ENCODE measurements at regions not wholly inside any gene's neighbourhood (a gene's known extent, or its start where the extent isn't known, plus 50 kb on each side); places are given as distances from the start of the nearest gene placed in this dataset.
"Not testable (repeated sequence)": the region's sequence is repeated elsewhere in the genome, so short reads cannot be mapped to it uniquely, and the experiment has no call there.

DNA sequence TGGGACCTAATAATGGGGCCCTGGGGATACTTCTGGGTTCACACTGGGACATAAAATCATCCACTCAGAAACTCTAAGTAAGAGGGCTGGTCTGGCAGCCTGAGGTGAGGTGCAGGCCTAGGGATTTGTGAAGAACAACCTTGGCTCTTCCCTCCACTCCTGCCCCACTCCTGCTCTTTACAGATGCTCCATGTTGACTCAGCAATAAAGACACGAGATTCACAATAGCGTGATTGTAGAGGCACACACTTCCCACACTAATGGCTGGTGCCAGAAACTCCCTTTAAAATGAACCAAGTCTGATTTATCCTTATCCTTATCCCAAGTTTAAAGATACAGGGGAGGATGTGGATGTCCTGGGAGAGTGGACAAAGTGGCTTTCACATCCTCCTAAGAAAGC is 228.2 kb downstream of the ACTR3 start:
- in situ Hi-C loops (cut with HindIII; ENCODE audit: low pct_unique_long_range_greater_than_20kb, low sequenced_read_pairs) = no loop called here
- no peak for DNase-seq (ENCODE audit: low read depth, low spot score)

DNA sequence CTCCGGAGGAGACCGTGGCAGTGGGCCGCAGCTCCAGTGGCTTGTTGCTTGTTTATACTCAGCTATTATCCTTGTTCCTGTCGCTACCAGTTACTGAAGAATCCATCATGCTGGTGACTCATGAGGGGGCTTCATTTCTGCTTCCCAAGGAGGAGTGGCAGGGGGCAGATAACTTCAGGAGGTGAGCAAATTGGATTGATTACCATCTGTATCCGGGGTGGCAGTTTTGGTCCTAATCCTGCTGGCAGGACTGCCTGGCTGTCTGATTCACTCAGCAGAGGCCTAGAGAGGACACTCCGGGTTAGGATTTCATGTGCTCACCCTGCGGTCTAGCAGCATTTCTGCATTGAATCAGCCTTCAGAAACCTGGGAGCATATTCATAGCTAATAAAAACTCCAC is 230.0 kb downstream of the ACTR3 start:
- in situ Hi-C loops (cut with HindIII; ENCODE audit: low pct_unique_long_range_greater_than_20kb, low sequenced_read_pairs) = no loop called here
- no peak for DNase-seq (ENCODE audit: low read depth, low spot score)

DNA sequence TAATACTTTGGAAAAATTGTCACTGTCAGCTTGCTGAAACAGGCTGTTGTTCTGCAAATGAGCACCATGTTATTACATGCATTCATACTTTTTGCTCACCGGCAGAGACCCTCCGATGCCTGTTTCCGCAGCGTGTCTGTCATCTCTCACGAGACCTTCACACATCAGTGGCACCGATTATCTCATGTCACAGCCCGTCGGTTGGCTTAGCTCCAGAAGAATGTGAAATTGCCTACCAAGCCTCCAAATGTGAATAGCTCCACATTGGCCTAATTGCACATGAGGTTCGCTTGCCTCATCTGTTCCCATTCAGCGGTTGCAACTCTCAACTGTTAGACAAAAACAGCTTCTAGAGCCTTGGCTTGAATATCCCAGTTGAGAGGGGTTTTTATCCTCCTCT is 233.0 kb downstream of the ACTR3 start:
- in situ Hi-C loops (cut with HindIII; ENCODE audit: low pct_unique_long_range_greater_than_20kb, low sequenced_read_pairs) = no loop called here
- no peak for DNase-seq (ENCODE audit: low read depth, low spot score)

DNA sequence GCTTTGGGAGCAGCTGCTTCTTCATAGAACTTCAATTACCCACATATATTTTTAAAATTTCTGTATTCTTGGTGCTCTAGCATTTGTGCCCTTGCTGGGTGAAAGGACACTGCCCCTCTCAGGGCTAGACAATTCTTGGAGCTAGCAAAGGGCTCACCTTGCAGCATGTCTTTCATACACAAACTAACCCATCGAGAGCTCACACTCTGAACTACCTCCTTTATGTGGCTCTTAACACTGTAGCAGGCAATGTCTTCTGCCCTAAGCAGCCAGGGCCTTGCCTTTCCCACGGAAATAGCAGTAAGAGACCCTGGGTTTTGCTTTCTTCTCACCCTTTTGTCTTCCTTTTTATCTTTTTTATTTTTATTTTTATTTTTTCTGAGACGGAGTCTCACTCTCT is 234.0 kb downstream of the ACTR3 start:
- DNase-seq (ENCODE audit: low read depth, low spot score) = no peak
- in situ Hi-C loops (cut with HindIII; ENCODE audit: low pct_unique_long_range_greater_than_20kb, low sequenced_read_pairs) = no loop called here

- in situ Hi-C loops (cut with HindIII; ENCODE audit: low pct_unique_long_range_greater_than_20kb, low sequenced_read_pairs) = no loop called here
- no peak for DNase-seq (ENCODE audit: low read depth, low spot score)
Observed at GRCh38 chr2:114127372-114127771, 237.5 kb downstream of the ACTR3 start.

GRCh38 chr2:114128263-114128662 is 238.4 kb downstream of the ACTR3 start:
- DNase-seq (ENCODE audit: low read depth, low spot score) = no peak
- in situ Hi-C loops (cut with HindIII; ENCODE audit: low pct_unique_long_range_greater_than_20kb, low sequenced_read_pairs) = no loop called here

DNA sequence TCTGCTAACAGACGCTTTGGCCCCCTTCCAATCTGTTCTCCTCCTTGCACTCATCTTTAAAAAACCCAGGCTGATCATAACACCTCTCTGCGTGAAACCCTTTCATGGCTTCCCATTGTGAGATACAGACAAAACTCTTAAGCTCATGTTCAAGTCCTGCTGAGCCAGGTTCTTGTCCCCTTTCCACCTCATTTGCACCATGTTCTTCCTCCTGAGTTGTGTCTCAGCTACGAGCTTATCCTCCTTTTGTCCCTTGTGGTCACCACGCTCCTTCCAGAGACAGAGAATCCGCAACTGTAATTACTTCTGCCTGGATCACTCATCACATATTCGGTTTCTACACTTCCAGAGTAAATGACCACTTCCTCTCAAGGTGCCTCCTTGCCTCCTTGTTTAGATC is 238.8 kb downstream of the ACTR3 start:
- in situ Hi-C loops (cut with HindIII; ENCODE audit: low pct_unique_long_range_greater_than_20kb, low sequenced_read_pairs) = no loop called here
- no peak for DNase-seq (ENCODE audit: low read depth, low spot score)

GRCh38 chr2:114132050-114132449 is 242.2 kb downstream of the ACTR3 start:
- DNase-seq (ENCODE audit: low read depth, low spot score); in situ Hi-C loops (cut with HindIII; ENCODE audit: low pct_unique_long_range_greater_than_20kb, low sequenced_read_pairs): not testable (repeated sequence)

DNA sequence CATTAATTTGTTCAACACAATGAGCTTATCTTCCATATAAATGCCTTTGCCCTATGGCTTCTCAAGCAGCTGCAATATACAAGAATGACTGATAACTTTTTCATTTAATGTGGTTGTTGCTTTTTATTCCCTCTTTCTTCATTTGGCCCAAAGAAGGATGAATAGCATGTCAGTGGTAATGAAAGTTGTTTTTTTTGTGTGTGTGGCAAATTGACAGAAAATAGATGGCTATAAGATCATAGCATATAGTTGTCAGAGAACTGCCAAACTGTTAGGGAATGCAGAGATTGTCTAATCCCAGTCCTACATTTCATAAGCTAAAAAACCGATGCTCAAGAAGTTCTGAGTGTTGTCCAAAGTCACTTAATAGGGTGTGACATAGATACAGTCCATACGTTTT is 244.3 kb downstream of the ACTR3 start:
- no peak for DNase-seq (ENCODE audit: low read depth, low spot score)
- in situ Hi-C loops (cut with HindIII; ENCODE audit: low pct_unique_long_range_greater_than_20kb, low sequenced_read_pairs) = no loop called here

GRCh38 chr2:114139542-114139941 is 249.7 kb downstream of the ACTR3 start:
- DNase-seq (ENCODE audit: low read depth, low spot score) = no peak
- in situ Hi-C loops (cut with HindIII; ENCODE audit: low pct_unique_long_range_greater_than_20kb, low sequenced_read_pairs) = no loop called here

DNA sequence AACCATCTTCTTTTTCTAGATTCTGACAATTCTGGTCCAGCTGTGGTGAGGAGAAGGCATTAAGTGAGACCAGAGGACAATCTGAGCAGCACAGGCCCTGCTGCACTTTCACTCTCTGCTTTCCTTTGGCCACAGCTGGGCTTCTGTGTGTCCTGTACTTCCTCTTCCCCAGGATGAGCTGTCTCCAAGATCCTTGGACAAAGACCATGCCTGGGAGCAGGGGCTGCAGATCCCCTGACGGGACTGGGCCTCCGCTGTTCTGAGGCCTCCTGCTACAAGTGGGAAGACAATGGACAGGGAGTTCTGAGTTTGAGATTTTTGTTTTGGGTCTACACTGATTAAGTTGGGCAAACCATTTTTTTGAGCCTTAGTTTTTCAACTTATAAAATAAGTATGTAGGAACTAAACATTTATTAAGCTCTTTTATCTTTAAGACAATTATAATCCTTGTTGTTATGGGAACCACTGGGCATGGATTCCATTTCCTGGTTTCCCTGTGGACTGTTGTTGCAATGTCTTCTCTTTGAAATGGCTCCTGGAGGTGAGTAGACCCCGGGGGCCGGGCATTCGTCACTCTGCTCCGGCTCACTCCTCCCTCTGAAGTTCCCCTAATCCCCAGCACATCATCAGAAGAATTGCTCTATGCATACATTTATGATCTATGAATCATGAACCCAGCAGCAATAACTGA is 266.6 kb downstream of the ACTR3 start:
- in situ Hi-C loops (cut with HindIII; ENCODE audit: low pct_unique_long_range_greater_than_20kb, low sequenced_read_pairs) = no loop called here
- no peak for DNase-seq (ENCODE audit: low read depth, low spot score)

GRCh38 chr2:114157057-114157385 is 267.1 kb downstream of the ACTR3 start:
- no peak for DNase-seq (ENCODE audit: low read depth, low spot score)
- in situ Hi-C loops (cut with HindIII; ENCODE audit: low pct_unique_long_range_greater_than_20kb, low sequenced_read_pairs) = no loop called here

GRCh38 chr2:114160263-114160981 is 270.5 kb downstream of the ACTR3 start:
- in situ Hi-C loops (cut with HindIII; ENCODE audit: low pct_unique_long_range_greater_than_20kb, low sequenced_read_pairs) = no loop called here
- DNase-seq (ENCODE audit: low read depth, low spot score) = no peak

DNA sequence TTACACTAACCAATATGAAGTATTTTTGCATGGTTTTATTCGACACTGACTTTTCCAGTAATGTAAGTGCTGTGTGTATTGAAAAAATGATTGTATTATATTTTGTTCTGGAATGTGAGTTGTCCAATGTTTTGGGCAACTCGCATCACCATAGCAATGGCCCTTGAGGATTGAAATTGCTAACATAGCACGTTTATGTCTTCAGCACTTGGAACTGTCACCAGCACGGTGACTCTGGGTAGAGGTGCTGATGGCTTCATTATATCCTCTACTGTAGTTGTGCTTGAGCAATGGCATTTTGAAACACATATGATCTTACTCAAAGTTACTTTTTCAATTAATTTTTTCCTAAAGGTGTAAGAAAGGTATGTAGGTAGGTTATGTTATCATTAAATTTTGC is 271.5 kb downstream of the ACTR3 start:
- DNase-seq (ENCODE audit: low read depth, low spot score) = no peak
- in situ Hi-C loops (cut with HindIII; ENCODE audit: low pct_unique_long_range_greater_than_20kb, low sequenced_read_pairs) = no loop called here

DNA sequence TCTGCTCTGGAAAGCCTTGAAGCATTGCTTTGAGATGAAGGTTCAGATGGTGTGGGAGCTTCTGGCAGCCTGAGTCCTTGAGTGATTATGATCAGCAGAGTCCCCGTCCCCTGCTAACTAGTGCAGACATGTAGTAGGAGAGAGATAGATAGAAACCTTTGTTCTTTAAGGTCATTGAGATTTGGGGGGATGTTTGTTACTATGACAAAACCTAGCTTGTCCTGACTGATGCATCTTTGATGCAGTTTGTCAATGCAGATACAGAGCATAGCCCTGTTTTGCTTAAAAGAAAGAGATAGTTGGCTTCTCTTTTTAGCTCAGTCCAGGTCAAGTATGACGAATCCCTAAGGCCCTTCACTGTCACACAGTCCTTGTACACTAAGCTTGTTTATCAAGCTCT is 274.6 kb upstream of the DPP10 start:
- no peak for DNase-seq (ENCODE audit: low read depth, low spot score)
- in situ Hi-C loops (cut with HindIII; ENCODE audit: low pct_unique_long_range_greater_than_20kb, low sequenced_read_pairs) = no loop called here

DNA sequence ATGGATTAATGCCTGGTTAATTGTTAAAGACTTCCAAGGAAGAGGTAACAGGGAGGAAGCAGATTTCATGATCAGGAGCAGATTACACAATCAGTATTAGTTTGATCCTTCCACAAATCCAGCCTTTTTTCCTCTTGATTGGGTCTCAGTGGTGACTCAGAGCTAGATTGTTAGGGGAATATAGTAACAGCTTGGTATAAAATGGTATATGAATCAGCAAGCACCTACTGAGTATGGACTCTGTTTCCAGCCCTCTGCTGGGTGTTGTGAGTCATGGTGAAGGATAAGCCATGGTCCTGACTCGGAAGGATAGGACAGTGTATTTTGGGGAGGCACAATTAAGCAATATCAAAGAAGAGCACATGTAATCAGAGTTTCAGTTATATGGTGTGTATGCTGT is 272.4 kb upstream of the DPP10 start:
- in situ Hi-C loops (cut with HindIII; ENCODE audit: low pct_unique_long_range_greater_than_20kb, low sequenced_read_pairs) = no loop called here
- DNase-seq (ENCODE audit: low read depth, low spot score) = no peak

- DNase-seq (ENCODE audit: low read depth, low spot score) = no peak
- in situ Hi-C loops (cut with HindIII; ENCODE audit: low pct_unique_long_range_greater_than_20kb, low sequenced_read_pairs) = no loop called here
Observed at GRCh38 chr2:114175507-114175906, 266.9 kb upstream of the DPP10 start.

GRCh38 chr2:114185501-114185900 is 256.9 kb upstream of the DPP10 start:
- in situ Hi-C loops (cut with HindIII; ENCODE audit: low pct_unique_long_range_greater_than_20kb, low sequenced_read_pairs) = no loop called here
- no peak for DNase-seq (ENCODE audit: low read depth, low spot score)

GRCh38 chr2:114192362-114192761 is 250.1 kb upstream of the DPP10 start:
- in situ Hi-C loops (cut with HindIII; ENCODE audit: low pct_unique_long_range_greater_than_20kb, low sequenced_read_pairs) = no loop called here

More at GRCh38 chr2:114192362-114192761, 250.1 kb upstream of the DPP10 start:
- DNase-seq (ENCODE audit: low read depth, low spot score) = no peak

All from SK-MEL-5 (cell line).